GM18858 (cell line): ENCODE measurements at regions not wholly inside any gene's neighbourhood (a gene's known extent, or its start where the extent isn't known, plus 50 kb on each side); places are given as distances from the start of the nearest gene placed in this dataset.

ENCODE experiments used
- ATAC-seq: cut with Tn5 transposase; IDR thresholded peaks from one replicate; pipeline ENCODE4 v1.9.1; 2021; ENCODE audit not compliant: unreplicated experiment

- ATAC-seq = no peak
Measured at GRCh38 chr10:4095166-4095917, 310.3 kb upstream of the KLF6 start.

DNA sequence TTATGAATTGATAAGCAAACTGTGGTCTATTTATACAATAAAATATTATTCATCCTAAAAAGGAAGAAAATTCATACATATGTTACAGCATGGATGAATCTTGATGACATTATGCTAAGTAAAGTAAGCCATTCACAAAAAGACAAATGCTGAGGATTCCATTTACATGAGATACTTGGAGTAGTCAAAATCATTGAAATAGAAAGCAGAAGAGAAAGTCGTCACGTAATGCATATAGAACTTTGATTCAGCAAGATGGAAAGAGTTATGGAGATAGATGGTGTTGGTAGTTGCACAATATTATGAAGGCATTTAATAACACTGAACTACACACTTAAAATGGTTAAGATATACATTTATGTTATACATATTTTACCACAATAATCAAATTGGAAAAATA is 309.7 kb upstream of the KLF6 start:
- no peak for ATAC-seq

DNA sequence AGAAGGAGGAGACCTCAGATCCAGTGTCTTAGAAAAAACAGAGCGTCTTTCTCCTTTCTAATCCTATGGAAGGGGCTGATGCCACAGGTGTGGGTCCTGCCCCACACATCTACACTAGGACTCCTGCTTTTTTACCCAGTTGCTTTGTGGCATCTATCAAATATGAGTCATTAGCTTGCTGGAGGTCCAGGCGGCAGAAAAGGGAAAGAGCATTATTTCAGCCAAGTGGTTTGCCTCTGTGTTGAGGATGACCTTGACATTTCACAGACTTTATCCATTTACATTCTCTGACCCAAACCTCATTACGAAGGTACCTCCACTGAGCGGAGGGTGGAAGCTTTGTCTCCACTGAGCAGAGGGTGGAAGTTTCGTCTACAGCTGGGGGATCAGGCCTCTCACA is 308.4 kb upstream of the KLF6 start:
- no peak for ATAC-seq

DNA sequence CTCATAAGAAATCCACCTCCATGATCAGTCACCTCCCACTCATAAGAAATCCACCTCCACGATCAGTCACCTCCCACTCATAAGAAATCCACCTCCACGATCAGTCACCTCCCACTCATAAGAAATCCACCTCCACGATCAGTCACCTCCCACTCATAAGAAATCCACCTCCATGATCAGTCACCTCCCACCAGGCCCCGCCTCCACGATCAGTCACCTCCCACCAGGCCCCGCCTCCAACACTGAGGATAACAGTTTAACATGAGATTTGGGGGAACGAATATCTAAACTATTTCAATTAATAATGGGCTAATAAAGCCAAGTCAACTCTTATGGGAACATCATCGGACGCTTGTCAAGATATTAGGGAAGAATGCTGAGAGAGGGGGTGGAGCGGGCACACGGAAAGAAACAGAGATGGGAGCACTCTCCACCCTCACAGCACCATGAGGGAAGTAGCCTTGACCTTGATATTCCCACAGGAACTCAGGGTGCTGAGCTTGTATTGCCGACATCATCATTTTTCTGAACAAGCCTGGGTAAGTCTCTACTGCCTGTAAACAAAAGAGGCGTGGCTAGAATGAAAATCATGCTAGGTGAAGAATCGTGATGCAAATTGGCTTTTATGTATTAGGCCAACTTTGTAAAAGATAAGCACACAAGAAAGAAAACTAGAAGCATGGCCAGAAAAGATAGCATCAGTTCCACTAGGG is 303.5 kb upstream of the KLF6 start:
- ATAC-seq = no peak

DNA sequence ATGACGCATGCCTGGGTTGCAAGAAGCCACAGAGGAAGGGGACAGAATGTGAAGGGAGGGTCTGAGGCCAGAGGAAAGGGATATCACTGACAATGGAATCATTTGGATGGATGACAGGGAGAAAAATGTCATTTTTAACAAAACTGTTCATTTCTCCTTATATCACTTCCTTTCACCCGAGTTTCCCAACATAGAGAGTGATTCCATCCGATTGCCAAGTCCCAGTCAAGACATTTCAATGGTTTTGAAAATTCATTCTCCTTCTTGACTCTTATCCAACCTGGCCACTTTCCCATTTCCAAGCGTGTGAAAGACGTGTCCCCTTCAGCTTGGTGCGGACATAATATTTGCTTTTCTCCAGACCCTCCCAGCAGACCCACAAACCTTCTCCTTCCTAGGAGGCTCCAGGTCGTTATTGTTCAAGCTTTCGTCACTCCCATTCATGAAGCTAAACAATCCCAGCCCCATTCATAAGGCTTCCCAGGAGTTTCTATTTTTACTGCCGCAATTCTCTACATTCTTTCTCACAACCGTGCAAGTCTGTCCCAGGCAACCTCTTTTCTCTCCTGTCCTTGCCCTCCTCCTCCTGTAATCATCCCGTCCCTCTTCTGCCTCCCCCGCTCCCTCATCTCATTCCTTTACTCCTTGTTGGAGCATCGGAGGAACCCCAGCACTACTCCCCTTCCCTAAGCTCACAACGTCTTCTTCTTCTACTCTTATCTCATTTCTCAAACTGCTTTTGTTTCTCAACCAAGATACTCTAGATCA is 301.3 kb upstream of the KLF6 start:
- no peak for ATAC-seq

- no peak for ATAC-seq
Measured at GRCh38 chr10:4083509-4084003, 298.5 kb upstream of the KLF6 start.

- no peak for ATAC-seq
Measured at GRCh38 chr10:4082861-4083260, 297.9 kb upstream of the KLF6 start.

GRCh38 chr10:4081685-4082111 is 296.7 kb upstream of the KLF6 start:
- ATAC-seq = no peak

DNA sequence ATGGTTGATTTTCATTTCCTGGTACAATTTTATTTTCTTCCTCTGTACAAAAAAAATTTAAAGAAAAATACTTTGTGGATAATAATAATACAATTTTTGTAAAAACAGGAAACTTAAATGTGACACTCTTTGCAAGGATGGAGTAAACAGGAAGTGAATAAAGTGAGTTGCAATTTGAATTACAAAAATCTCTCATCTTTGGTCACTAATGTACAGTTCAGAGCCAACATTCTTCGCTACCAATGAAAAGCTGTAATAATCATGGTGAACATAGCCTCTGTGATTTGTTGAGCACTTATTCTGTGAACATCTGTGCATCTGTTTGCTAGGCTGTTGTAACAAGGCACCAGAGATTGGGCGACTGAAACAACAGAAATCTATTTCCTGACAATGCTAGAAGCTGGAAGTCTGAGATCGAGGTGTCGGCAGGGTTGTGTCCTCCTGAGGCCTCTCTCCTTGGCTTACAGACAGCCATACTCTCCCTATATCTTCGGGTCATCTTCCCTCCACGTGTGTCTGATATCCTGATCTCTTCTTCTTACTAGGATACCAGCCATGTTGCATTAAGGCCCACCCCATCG is 295.3 kb upstream of the KLF6 start:
- ATAC-seq = no peak

DNA sequence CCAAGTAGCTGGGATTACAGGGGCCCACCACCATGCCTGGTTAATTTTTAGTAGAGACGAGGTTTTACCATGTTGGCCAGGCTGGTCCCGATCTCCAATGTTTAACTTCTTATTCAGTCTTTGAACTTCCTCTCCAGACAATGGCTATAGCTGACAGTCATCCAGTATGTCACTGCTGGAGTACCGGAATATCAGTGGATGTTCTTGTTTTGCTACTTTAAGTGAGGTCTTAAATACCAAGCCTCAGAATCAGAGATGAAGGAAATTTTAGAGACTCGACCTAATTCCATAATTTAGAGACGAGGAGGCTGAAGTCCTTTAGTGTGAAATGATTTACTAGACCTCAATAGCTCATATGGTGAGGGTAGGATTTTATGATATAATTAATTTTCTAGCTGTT is 294.8 kb upstream of the KLF6 start:
- ATAC-seq = no peak

DNA sequence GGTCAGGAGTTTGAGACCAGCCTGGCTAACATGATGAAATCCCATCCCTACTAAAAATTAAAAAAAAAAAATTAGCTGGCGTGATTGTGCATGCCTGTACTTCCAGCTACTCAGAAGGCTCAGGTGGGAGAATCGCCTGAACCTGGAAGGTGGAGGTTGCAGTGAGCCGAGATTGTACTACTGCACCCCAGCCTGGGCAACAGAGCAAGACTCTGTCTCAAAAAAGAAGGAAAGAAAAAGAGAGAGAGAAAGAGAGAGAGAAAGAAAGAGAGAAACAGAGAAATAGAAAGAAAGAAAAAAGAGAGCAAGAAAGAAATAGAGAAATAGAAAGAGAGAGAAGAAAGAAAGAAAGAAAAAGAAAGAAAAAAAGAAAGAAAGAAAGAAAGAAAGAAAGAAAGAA is 292.8 kb upstream of the KLF6 start:
- no peak for ATAC-seq

- no peak for ATAC-seq
Measured at GRCh38 chr10:4076983-4077382, 292.0 kb upstream of the KLF6 start.

GRCh38 chr10:4075443-4075842 is 290.4 kb upstream of the KLF6 start:
- no peak for ATAC-seq

GRCh38 chr10:4074545-4075407 is 289.8 kb upstream of the KLF6 start:
- no peak for ATAC-seq

- ATAC-seq = no peak
Measured at GRCh38 chr10:4073912-4074311, 288.9 kb upstream of the KLF6 start.

- no peak for ATAC-seq
Measured at GRCh38 chr10:4070921-4071660, 286.1 kb upstream of the KLF6 start.

DNA sequence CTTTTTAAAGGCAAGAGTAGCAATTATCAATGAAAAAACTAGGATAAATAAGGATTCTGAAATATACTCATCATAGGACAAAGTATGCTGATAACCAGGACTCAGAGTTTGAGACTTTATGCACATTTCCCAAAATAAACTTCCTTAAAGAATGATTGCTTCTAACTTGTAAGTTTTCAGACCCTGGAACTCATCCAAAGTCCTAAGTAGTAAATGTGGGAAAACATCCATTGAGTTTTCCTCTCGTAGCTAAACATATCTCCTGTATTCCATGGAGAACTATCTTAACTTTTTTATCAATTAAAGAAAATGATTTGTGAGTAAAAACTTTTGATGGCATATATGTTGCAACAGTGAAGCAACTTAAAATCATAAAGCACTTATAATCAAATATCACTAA is 285.2 kb upstream of the KLF6 start:
- no peak for ATAC-seq

DNA sequence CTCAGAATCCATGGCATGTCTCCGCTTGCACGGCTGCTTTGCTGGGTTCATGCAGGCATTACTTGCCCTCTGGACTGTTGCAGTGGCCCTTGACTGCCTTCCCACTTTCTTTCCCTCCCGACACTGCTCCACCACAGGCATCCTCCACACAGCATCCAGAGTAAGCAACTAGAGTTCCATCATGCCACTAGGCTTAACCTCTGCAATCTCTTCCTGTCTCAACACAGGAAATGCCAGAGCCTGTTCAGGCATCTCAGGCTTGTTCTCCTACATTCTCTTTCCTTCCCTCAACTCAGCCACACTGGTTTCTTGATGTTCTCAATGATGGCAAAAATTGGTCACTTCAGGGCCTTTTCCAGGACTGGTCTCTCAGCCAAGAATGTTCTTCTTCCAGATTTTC is 284.5 kb upstream of the KLF6 start:
- ATAC-seq = no peak

GRCh38 chr10:4068629-4069028 is 283.6 kb upstream of the KLF6 start:
- no peak for ATAC-seq
